HEK293T (cell line): ENCODE measurements at regions not wholly inside any gene's neighbourhood (a gene's known extent, or its start where the extent isn't known, plus 50 kb on each side); places are given as distances from the start of the nearest gene placed in this dataset.

Source experiments
- FOXA1 ChIP-seq: fragments of 450-650 bp; IDR thresholded peaks from 2 replicates; pipeline ENCODE4 v1.6.1; 2016; ENCODE audit warnings: mild to moderate bottlenecking
- FOXK2 ChIP-seq: fragments of 450-650 bp; IDR thresholded peaks from 2 replicates; pipeline ENCODE4 v1.6.1; 2016; ENCODE audit warnings: mild to moderate bottlenecking

DNA sequence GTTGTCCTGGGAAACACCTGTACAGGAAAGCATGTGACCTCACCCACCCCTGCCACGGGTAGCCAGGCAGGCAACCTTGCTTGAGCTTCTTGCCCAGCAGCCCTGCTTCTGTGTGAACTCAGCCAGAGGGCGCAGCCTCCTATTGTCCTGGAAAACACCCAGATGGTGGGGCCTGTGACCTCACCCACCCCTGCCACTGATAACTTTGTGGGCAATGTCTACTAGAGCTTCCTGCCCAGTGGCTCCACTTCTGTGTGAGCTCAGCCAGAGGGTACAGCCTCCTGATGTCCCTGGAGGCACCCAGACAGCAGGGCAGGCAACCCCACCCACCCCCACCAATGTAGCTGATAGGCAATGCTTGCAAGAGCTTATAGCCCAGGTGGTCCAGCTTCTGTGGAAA, 146.3 kb downstream of the DTHD1 start:
- no peak for TF ChIP-seq FOXA1
- no peak for TF ChIP-seq FOXK2
